SJCRH30 (cell line): ENCODE measurements at regions not wholly inside any gene's neighbourhood (a gene's known extent, or its start where the extent isn't known, plus 50 kb on each side); places are given as distances from the start of the nearest gene placed in this dataset.
A peak's percentile ranks its signal among the peaks of the same experiment; 100 is the strongest.

Source experiments
- DNase-seq, 2 experiments: peaks; one replicate each; pipeline ENCODE4 v3.0.0-alpha.2; 2015 to 2020
- H3K27ac ChIP-seq: fragments of 250-450 bp; sonication (Bioruptor Pico); 2 replicates; pipeline ENCODE4 v1.5.1; 2020; ENCODE audit warnings: mild to moderate bottlenecking, moderate library complexity
- H3K27me3 ChIP-seq: fragments of 250-450 bp; sonication (Bioruptor Pico); 2 replicates; pipeline ENCODE4 v1.5.1; 2020; ENCODE audit warnings: mild to moderate bottlenecking, moderate library complexity
- H3K36me3 ChIP-seq: fragments of 250-450 bp; sonication (Bioruptor Pico); 2 replicates; pipeline ENCODE4 v1.5.1; 2020; ENCODE audit warnings: mild to moderate bottlenecking, moderate library complexity
- H3K4me1 ChIP-seq: fragments of 250-450 bp; sonication (Bioruptor Pico); 2 replicates; pipeline ENCODE4 v1.5.1; 2020; ENCODE audit warnings: mild to moderate bottlenecking, moderate library complexity
- H3K4me3 ChIP-seq: fragments of 250-450 bp; sonication (Bioruptor Pico); 2 replicates; pipeline ENCODE4 v1.5.1; 2020; ENCODE audit warnings: mild to moderate bottlenecking, moderate library complexity
- H3K9me3 ChIP-seq: fragments of 250-450 bp; sonication (Bioruptor Pico); replicated peaks from 2 replicates; pipeline ENCODE4 v1.5.1; 2020; ENCODE audit warnings: mild to moderate bottlenecking, moderate library complexity

DNA sequence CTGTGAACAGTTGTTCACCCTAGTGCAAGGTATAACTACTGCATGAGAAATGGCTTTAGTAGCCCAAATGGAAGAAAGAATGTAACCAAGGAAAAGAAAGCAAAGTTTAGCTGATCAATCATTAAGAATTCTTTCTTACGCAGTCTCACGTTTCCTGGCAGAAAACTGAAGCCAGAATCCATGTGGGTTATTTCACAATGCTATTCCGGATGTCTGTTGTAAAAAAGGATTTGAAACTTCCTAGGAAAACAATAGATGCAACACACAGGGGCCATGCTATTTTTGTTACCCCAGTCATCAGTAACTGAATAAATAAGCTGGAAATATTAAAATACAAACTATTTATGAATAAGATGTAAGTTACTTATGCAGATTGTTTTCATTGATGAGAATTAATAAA lies 802.5 kb downstream of the CDH8 start:
- DNase-seq = no peak

DNA sequence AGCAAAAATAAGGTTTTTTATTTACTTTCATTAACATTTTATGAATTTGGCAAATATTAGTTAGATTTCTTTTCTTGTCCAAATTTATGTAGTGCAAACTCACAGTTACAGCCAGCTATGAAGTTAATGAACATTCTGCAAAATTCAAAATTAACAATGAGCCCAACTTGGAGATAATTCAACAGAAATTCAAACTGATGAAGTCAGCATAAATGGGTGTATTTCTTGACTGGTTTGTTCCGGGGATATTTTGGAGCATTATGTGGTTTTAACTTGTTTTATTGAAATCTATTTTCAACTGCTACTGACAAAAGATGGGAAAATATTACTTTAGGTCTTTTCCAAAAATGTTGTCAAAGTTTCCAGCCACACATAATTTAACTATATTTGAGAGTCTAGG lies 807.9 kb downstream of the CDH8 start:
- DNase-seq = no peak
- Histone ChIP-seq H3K4me3 (no peak overlapping the region), H3K27me3 (no peaks in the 10 kb centered on the region), H3K27ac (no peak overlapping the region), H3K36me3 (no peaks in the 10 kb centered on the region), H3K9me3 (no peaks in the 10 kb centered on the region), H3K4me1 (no peaks in the 10 kb centered on the region)

More for the DNA sequence above, 802.5 kb downstream of the CDH8 start:
- Histone ChIP-seq H3K36me3 (no peaks in the 10 kb centered on the region), H3K4me3 (no peak overlapping the region), H3K27ac (no peak overlapping the region), H3K27me3 (no peaks in the 10 kb centered on the region; the same call in 1 of the 2 replicates), H3K9me3 (no peaks in the 10 kb centered on the region), H3K4me1 (no peaks in the 10 kb centered on the region)

DNA sequence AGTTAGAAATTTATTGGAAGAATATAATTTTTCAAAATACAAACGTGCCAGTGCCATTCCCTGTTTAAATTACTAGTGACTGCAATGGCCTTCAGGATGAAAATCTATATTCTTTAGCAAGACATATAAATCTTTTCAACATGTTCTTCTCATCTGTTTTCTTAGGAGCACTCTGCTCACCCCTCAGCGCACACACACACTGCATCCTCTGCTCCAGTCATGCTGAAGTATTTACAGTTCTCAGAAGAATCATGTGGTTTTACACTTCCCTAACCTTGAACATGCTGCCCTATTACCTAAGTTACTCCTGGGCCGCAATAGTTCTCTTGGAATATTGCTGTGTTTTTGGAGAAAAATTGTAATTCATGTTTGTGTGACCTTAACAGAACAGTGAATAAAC lies 820.6 kb downstream of the CDH8 start:
- Histone ChIP-seq H3K36me3 (no peaks in the 10 kb centered on the region), H3K4me1 (no peaks in the 10 kb centered on the region), H3K27ac (no peak overlapping the region), H3K4me3 (no peak overlapping the region), H3K27me3 (peaks cover 6% of the 10 kb centered on the region; the same call in 1 of the 2 replicates), H3K9me3 (no peaks in the 10 kb centered on the region)
- DNase-seq = no peak

DNA sequence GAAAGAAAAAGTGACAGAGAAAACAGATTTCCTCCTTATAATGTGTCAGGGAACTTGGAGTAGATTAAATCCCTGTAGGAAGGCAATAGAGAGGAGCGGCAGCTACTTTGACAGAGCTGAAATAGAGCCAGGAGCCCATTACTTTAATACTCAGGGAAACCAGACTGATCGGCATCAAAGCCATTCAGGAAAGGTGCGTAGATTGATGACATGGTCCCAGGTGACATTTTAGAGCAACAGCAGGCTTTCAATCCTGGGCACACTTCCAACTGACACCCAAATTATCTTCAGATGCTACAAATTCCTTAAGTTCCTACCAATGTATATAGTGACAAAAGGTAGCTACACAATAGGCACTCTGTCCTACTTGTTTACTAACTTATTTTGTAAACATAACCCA lies 821.5 kb downstream of the CDH8 start:
- no peaks in the 10 kb centered on the region for H3K4me1 ChIP-seq
- no peaks in the 10 kb centered on the region for H3K9me3 ChIP-seq
- H3K27me3 ChIP-seq = peaks cover 6% of the 10 kb centered on the region; the same call in 1 of the 2 replicates
- no peaks in the 10 kb centered on the region for H3K36me3 ChIP-seq
- no peak for DNase-seq
- no peak overlapping the region for H3K4me3 ChIP-seq
- no peak overlapping the region for H3K27ac ChIP-seq

DNA sequence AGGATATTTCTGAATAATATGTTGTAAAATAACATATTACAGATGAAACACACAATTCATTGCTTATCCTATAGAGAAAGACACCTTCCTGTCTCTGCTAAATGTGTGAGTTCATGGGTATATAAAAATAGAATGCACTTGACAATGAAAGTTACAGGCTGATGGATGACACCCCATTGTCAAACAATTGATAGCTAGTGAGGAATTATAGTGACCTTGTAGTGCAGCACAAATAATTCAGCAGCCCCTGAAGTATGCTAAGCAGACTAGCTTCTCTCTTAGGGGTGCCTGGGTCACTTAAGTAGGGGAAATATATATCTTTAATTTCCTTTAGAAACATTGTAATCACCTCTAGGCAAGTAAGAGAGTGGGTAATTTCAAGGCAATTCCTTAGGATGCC lies 826.2 kb downstream of the CDH8 start:
- no peaks in the 10 kb centered on the region; the same call in 1 of the 2 replicates for H3K27me3 ChIP-seq
- no peaks in the 10 kb centered on the region for H3K4me1 ChIP-seq
- no peaks in the 10 kb centered on the region for H3K9me3 ChIP-seq
- no peaks in the 10 kb centered on the region for H3K36me3 ChIP-seq
- DNase-seq = no peak
- H3K4me3 ChIP-seq = no peak overlapping the region
- no peak overlapping the region for H3K27ac ChIP-seq

DNA sequence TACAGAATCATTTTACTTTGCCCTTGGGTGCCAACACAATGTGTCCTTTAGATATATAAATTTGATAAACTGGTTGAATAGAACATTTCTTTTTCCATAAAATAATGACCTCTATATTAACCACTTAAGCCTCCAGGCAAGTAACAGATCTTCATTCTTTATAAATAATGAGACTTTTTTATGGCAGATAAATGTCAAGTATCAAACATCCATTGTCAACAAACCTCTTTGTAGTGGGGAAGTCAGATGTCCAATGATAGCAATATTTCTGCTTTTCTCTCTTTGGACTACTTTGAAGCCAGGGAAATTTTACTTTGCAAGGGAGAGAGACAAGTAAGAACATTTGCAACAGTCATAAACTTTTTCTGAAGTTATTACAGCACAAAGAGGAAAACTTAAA lies 841.2 kb downstream of the CDH8 start:
- no peak for DNase-seq
- Histone ChIP-seq H3K9me3 (no peaks in the 10 kb centered on the region), H3K4me1 (no peaks in the 10 kb centered on the region), H3K4me3 (no peak overlapping the region), H3K36me3 (no peaks in the 10 kb centered on the region), H3K27me3 (no peaks in the 10 kb centered on the region), H3K27ac (no peak overlapping the region)

DNA sequence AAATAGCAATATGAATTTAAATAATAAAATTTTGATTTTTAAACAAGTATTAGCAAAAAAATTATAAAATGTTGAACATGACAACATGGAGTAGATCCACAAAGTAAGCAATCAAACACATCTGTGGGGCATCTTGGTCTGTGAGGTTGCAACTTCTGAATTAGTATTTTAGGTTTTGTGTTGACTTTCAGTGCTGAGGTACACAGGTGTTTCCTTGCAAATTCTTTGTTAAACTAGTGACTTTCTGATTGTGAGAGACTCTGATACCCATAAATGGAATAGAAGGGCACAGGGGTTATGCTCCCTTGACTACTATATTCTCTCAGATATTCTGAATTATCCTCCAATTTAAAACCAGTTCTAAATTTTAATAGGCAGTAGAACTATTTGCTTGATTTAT lies 841.7 kb downstream of the CDH8 start:
- no peak overlapping the region for H3K27ac ChIP-seq
- H3K4me1 ChIP-seq = no peaks in the 10 kb centered on the region
- H3K4me3 ChIP-seq = no peak overlapping the region
- no peaks in the 10 kb centered on the region for H3K9me3 ChIP-seq
- no peak for DNase-seq
- no peaks in the 10 kb centered on the region for H3K27me3 ChIP-seq
- no peaks in the 10 kb centered on the region for H3K36me3 ChIP-seq

DNA sequence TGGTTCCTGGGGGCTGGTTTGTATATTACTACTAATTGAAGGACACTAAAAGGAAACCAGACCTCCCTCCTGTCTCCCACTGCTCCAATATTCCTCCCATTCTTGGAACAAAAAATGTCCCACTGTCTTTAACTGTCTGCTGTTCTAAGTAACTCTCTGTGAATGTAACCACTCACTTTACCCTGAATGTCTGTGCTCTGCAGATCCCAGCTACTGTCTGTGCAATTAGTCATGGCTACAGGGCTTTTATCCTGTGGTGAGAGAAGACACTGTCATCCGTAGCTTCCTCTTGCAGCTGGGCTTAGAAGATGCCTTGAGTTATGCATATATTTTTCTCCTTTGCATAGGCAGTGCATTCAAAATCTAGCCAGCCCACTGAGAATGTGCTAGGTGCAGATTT lies 853.8 kb downstream of the CDH8 start:
- H3K4me3 ChIP-seq = no peak overlapping the region
- DNase-seq = peak; percentile 24 to 64
- H3K4me1 ChIP-seq = peaks cover 7% of the 10 kb centered on the region
- no peaks in the 10 kb centered on the region for H3K9me3 ChIP-seq
- H3K27me3 ChIP-seq = no peaks in the 10 kb centered on the region
- H3K36me3 ChIP-seq = no peaks in the 10 kb centered on the region
- H3K27ac ChIP-seq = no peak overlapping the region

DNA sequence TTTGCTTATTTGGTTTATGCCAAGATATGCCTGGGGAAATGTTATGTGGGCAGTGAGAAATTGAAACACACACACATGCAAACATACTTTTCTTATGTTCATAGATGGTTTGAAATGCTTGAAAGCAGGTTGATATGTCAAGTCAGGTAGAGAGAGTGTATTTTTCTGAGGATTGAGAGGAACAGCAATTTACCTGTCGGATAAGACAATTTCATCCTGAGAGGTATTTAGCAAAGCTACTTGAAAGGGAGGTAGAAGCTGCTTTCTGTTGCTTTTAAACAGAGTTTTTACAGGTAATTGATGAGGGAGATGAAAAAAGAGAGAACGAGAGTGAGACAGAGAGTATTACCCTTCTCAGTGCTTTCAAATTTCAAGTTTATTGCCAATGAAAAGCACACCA lies 854.3 kb downstream of the CDH8 start:
- Histone ChIP-seq H3K27me3 (no peaks in the 10 kb centered on the region), H3K36me3 (no peaks in the 10 kb centered on the region), H3K4me1 (peaks cover 7% of the 10 kb centered on the region), H3K27ac (no peak overlapping the region), H3K9me3 (no peaks in the 10 kb centered on the region), H3K4me3 (no peak overlapping the region)
- DNase-seq = no peak

DNA sequence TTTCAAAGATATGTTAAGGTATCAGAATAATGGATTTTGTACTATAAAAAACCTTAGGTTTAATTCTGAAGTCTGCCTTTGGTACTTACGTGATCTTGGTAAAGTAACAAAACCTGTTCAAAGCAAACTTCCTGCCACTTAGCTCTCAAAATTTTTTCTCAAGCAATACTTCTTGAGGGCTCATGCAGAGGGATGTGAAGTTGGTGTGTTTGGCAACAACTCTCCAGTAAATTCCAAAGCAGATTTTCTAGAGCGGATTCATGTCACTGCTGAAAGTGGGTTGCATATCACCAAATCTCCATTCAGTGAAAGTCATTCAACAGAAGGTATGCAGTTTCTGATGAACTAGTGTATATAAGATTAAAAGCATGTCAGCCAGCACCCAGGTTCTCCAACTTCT lies 856.7 kb downstream of the CDH8 start:
- peaks cover 7% of the 10 kb centered on the region for H3K4me1 ChIP-seq
- DNase-seq = no peak

DNA sequence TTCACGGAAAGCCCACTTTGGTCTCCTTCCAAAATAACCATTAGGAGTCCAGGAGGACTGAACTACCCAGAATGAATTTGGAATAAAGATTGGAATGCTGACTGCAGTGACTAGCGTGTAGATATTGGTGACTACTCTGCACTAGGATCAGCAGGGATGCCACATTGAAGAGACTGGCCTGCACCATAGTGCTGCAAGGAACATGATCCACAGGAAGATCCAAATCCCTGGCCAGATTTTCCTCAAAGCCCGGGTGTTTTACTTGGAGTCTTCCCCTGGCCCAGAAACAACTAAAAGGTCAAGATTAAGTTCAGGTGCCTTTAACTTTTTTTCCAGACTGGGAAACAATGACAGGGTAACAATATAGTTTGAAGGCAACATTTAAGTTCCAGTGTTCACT lies 870.4 kb downstream of the CDH8 start:
- no peak for DNase-seq
- Histone ChIP-seq H3K27ac (no peak overlapping the region), H3K27me3 (no peaks in the 10 kb centered on the region; the same call in 1 of the 2 replicates), H3K36me3 (no peaks in the 10 kb centered on the region), H3K4me1 (no peaks in the 10 kb centered on the region), H3K4me3 (no peak overlapping the region), H3K9me3 (no peaks in the 10 kb centered on the region)

More for the DNA sequence above, 856.7 kb downstream of the CDH8 start:
- H3K36me3 ChIP-seq = no peaks in the 10 kb centered on the region
- no peaks in the 10 kb centered on the region for H3K9me3 ChIP-seq
- no peak overlapping the region for H3K27ac ChIP-seq
- no peak overlapping the region for H3K4me3 ChIP-seq
- H3K27me3 ChIP-seq = no peaks in the 10 kb centered on the region

DNA sequence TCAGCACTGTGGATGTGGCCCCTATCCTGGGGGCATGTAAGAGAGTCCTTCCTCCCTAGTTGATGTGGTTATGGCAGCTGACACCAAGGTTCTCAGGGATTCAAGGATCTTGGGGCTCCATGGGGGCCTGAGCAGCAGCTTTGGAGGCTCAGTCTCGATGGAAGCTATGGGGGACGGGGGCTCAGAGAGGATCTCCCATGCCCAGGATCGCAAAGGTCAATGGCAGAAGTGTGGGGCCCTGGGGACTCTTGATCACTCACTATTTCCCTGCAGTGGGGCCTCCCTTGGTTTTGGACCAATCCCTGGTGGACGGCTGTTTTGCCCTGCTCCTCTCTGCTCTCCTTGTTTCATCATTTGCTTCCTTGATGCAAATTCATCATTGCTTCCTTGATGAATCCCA lies 885.9 kb downstream of the CDH8 start:
- Histone ChIP-seq H3K4me3 (no peak overlapping the region), H3K36me3 (no peaks in the 10 kb centered on the region), H3K27me3 (no peaks in the 10 kb centered on the region), H3K27ac (no peak overlapping the region), H3K9me3 (no peaks in the 10 kb centered on the region), H3K4me1 (no peaks in the 10 kb centered on the region)
- DNase-seq = no peak

DNA sequence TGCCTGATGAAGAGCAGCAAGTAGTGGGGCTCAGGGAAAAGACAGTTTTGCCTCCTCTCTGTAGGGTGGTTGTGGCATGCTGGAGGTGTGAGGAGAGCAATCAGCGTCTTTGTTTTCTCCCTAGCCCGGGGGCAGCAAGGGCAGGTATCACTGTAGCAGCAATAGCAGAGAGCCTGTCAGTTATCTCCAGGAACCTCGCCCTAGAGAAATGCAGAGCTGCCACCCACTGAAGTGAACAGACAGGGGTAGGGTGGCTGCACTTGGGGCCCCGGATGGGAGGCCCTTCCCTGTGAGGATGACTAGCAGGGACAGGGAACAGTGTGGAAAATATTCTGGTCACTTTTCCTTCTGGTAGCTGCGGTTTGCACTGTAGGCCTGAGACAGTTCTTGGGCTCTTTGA lies 886.5 kb downstream of the CDH8 start:
- no peaks in the 10 kb centered on the region for H3K9me3 ChIP-seq
- no peaks in the 10 kb centered on the region for H3K27me3 ChIP-seq
- DNase-seq = no peak
- H3K27ac ChIP-seq = no peak overlapping the region
- H3K36me3 ChIP-seq = no peaks in the 10 kb centered on the region
- H3K4me3 ChIP-seq = no peak overlapping the region
- H3K4me1 ChIP-seq = no peaks in the 10 kb centered on the region

DNA sequence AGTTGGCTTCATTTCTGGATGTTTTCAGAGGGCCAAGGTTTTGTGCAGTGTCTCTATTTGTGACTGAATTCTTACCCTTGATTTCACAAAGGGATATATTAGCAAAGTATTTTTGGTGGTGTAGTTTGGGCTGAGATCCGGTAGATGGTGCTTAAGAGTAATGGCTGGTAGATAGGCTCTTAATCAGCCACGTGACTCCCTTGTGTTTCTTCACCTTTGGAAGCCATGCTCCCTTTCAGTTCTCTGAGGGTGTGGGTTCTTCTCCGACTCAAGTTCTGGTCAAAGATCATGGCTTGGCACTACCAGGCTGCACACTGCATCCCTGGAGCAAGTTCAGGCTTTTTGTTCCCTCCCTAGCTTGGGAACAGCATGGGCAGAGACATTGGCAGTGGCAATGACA lies 887.3 kb downstream of the CDH8 start:
- DNase-seq = peak in 1 of 2 experiments; percentile 52
- Histone ChIP-seq H3K4me3 (no peak overlapping the region), H3K36me3 (no peaks in the 10 kb centered on the region)

DNA sequence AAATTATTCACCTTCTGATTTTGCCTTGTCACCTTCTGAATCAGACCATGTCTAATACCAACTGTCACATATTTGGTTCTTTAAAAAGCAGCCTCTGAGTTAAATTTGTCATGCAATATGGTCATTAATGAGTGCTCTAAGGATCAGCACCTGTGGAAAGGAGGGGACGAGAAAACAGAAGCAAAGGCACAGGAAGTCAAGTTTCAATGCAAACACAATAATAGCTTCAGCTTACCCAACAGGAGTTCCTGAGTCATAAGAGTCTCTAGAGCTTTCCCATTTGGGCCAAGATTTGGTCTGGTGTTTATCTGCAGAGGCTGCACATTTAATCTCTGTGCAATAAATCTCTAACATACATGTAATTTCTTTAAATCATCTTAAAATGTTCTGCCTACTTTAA lies 889.8 kb downstream of the CDH8 start:
- no peaks in the 10 kb centered on the region for H3K27me3 ChIP-seq
- H3K9me3 ChIP-seq = no peaks in the 10 kb centered on the region
- no peak for DNase-seq
- H3K4me3 ChIP-seq = no peak overlapping the region
- H3K36me3 ChIP-seq = no peaks in the 10 kb centered on the region
- no peak overlapping the region for H3K27ac ChIP-seq
- H3K4me1 ChIP-seq = no peaks in the 10 kb centered on the region

More for the DNA sequence above, 887.3 kb downstream of the CDH8 start:
- Histone ChIP-seq H3K27ac (no peak overlapping the region), H3K27me3 (no peaks in the 10 kb centered on the region), H3K4me1 (no peaks in the 10 kb centered on the region), H3K9me3 (no peaks in the 10 kb centered on the region)

DNA sequence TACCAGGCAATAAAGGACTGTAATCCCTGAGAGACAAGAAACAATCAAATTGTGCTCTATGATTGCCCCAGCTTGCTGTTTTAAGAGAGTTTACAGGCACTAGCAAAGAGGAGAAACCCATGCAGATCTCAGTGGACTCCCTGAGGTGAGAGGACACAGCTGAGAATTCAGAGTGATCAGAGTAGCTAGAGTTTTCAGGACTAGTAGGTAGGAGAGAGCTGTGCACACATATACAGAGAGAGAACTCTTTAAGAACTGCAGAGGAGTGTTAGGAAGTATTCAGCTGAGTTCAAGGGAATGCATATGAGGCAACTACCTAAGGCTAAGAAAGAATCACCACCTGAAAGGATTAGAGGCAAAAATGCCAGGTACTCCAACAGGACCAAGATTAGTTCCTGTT lies 904.8 kb downstream of the CDH8 start:
- Histone ChIP-seq H3K27me3 (no peaks in the 10 kb centered on the region), H3K9me3 (no peaks in the 10 kb centered on the region), H3K36me3 (no peaks in the 10 kb centered on the region), H3K27ac (no peak overlapping the region), H3K4me1 (no peaks in the 10 kb centered on the region), H3K4me3 (no peak overlapping the region)
- DNase-seq = no peak
